Fibroblast of pulmonary artery (primary cell): ENCODE measurements at regions not wholly inside any gene's neighbourhood (a gene's known extent, or its start where the extent isn't known, plus 50 kb on each side); places are given as distances from the start of the nearest gene placed in this dataset.

Source experiments
- DNase-seq: peaks from one replicate; pipeline ENCODE4 v3.0.0-alpha.2; 2010; ENCODE audit warnings: low read depth
- H3K4me3 ChIP-seq: replicated peaks from 2 replicates; pipeline ENCODE4 v1.5.1; 2011; ENCODE audit warnings: low read depth, mild to moderate bottlenecking, control low read depth, low read length, moderate library complexity
- CTCF ChIP-seq: IDR thresholded peaks from 2 replicates; pipeline ENCODE4 v1.5.1; 2011; ENCODE audit warnings: mild to moderate bottlenecking, control low read depth, low read length, inconsistent platforms; ENCODE audit errors: missing control alignments

DNA sequence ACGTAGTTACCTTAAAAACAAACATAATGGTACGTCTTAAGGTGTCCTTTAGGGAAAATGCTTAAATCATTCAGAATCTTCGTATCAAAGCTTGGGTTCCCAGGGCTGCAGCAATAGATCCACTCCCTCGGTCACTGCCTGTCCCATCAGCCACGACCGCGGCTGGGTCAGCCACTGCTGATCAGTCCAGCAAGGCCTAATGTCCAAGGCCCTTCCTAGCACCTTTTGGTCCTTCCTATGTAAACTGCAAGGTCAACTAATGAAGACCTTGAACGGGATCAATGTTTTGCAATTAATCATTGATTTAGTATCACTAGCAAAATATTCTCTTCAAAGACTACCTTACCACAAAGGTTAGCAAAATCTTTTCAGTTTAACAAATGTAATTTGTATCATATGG, 122.2 kb upstream of the IGF1R start:
- no peak for TF ChIP-seq CTCF
- H3K4me3 ChIP-seq: no peak overlapping the region
- DNase-seq: no peak

DNA sequence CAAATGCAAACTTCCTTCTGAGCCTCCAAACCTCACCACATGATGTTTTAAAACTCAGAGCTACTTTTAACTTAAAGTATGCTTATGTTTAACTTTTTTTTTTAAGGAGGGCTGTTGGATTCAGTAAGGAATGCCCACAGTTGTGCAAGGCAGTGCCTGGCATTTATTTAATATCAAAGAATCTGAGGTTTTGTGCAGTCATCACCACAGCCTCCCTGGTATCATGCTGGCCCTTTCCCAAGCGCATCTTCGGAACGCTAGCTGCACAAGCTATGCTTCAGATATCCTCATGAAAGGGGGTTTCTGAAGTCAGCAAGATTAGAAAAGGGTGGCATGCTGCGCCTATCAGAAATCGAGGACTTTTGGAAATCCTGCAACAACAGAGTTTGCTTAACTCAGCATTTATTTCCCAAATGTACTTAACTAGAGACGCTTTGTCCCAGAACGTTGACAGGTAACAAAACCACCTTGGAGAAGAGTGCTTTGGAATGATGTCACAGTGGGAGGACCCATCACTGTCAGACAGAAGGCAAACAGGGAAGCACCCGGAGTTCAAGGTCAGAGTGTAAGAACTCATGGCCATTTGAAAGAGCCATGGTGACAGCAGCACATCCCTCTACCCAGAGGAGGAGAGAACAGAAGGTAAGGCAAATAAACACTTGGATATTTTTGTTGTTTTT, 120.2 kb upstream of the IGF1R start:
- DNase-seq: no peak
- no peak for TF ChIP-seq CTCF
- H3K4me3 ChIP-seq: no peak overlapping the region

GRCh38 chr15:98529205-98530145, 118.9 kb upstream of the IGF1R start:
- no peak for DNase-seq
- no peak overlapping the region for H3K4me3 ChIP-seq
- no peak for TF ChIP-seq CTCF

- TF ChIP-seq CTCF: no peak
Observed at GRCh38 chr15:98530570-98530969, 117.8 kb upstream of the IGF1R start.

GRCh38 chr15:98532063-98532462, 116.3 kb upstream of the IGF1R start:
- no peak for DNase-seq
- no peak overlapping the region for H3K4me3 ChIP-seq
- no peak for TF ChIP-seq CTCF

More at GRCh38 chr15:98530570-98530969, 117.8 kb upstream of the IGF1R start:
- H3K4me3 ChIP-seq: no peak overlapping the region
- DNase-seq: no peak

GRCh38 chr15:98536976-98537375, 111.4 kb upstream of the IGF1R start:
- no peak overlapping the region for H3K4me3 ChIP-seq
- no peak for TF ChIP-seq CTCF
- no peak for DNase-seq
